ENCODE measurements at regions not wholly inside any gene's neighbourhood (a gene's known extent, or its start where the extent isn't known, plus 50 kb on each side); places are given as distances from the start of the nearest gene placed in this dataset.

DNA sequence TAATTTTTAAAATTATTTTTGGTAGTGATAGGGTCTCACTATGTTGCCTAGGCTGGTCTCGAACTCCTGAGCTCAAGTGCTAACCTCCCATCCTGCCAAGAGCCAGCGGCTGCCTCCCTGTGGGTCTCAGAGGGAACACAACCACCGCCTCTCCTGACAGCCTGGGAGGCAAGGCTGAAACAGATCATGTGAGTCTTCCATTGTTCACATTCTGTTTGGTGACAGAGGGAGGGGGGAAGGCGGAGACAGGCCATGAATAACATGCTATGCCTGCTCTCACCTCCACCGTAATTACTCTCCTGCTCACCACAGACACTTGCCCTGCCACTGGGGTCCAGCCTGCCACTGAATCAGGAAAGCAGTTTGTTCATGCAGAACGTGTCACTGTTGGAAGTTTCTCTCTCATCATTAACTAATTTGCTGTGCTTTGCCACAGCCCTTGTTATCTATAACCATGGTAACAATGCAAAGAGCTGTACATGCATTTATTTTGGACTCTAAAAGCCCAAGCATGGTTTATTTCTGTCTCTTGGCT, 78.4 kb upstream of the RASGRF1 start:
- Histone ChIP-seq H3K4me1 (ENCODE audit: control insufficient read depth in 1 of 2, insufficient read depth in 2 of 2, low read length in 2 of 2) (peaks cover 25 to 41% of the 10 kb centered on the region in 2 experiments), H3K9me2 (ENCODE audit: insufficient read depth) (no peaks in the 10 kb centered on the region), H3K9me3 (ENCODE audit: control insufficient read depth in 1 of 2, insufficient read depth in 1 of 2, low read depth in 1 of 2, low read length in 2 of 2) (no peaks in the 10 kb centered on the region), H3K27me3 (ENCODE audit: insufficient read depth, low read length) (no peaks in the 10 kb centered on the region), H3K4me2 (ENCODE audit: low read length) (peak overlapping the region; percentile 89), H2AFZ (ENCODE audit: low read depth, low read length, poor library complexity, severe bottlenecking) (peak overlapping the region; percentile 99), H3K9ac (ENCODE audit: low read length) (no peak overlapping the region), H3K79me2 (ENCODE audit: insufficient read depth, low read length) (no peaks in the 10 kb centered on the region), H4K20me1 (ENCODE audit: insufficient read depth) (no peaks in the 10 kb centered on the region), H3K36me3 (ENCODE audit: control insufficient read depth in 1 of 2, insufficient read depth in 2 of 2, low read length in 2 of 2) (no peaks in the 10 kb centered on the region), H3K27ac (ENCODE audit: low read depth, low read length) (no peak overlapping the region), H3K4me3 (replicated peaks in 1 of 2; ENCODE audit: low read depth in 1 of 2, low read length in 2 of 2) (no peak overlapping the region)
- ChIA-PET RAD21 (ENCODE audit: low non-redundant PET in 1 of 2, low total read pairs in 2 of 2, uncharacterized antibody in 2 of 2, unreplicated experiment in 2 of 2) (interaction anchor here in 1 of 2 experiments (1.4 kb wide), 1 partner anchor 16 kb away, joined by 3 read pairs; no protein-coding TSS in a partner anchor), CTCF (interaction anchor here (1.6 to 3.0 kb wide), 2 partner anchors 16 to 141 kb away, joined by 5 to 27 read pairs; no protein-coding TSS in a partner anchor), POLR2A (interaction anchor here (2.0 kb wide), 1 partner anchor 10 kb away, joined by 7 read pairs; no protein-coding TSS in a partner anchor)
- no TSS peak for BruUV-seq (replicated peaks)
- TF ChIP-seq JUND (IDR thresholded peaks at IDR 0.05) (no peak), ELF1 (IDR thresholded peaks at IDR 0.05; ENCODE audit: borderline replicate concordance, low read depth) (no peak), RAD21 (IDR thresholded peaks at IDR 0.05; ENCODE audit: low read depth) (peak; percentile 47)
- TF ChIP-seq, protein P1, sequence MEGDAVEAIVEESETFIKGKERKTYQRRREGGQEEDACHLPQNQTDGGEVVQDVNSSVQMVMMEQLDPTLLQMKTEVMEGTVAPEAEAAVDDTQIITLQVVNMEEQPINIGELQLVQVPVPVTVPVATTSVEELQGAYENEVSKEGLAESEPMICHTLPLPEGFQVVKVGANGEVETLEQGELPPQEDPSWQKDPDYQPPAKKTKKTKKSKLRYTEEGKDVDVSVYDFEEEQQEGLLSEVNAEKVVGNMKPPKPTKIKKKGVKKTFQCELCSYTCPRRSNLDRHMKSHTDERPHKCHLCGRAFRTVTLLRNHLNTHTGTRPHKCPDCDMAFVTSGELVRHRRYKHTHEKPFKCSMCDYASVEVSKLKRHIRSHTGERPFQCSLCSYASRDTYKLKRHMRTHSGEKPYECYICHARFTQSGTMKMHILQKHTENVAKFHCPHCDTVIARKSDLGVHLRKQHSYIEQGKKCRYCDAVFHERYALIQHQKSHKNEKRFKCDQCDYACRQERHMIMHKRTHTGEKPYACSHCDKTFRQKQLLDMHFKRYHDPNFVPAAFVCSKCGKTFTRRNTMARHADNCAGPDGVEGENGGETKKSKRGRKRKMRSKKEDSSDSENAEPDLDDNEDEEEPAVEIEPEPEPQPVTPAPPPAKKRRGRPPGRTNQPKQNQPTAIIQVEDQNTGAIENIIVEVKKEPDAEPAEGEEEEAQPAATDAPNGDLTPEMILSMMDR (IDR thresholded peaks at IDR 0.05 in 2 of 3, conservative IDR thresholded peaks at IDR 0.05 in 1 of 3; ENCODE audit: borderline replicate concordance in 1 of 3, insufficient read depth in 1 of 3, low read depth in 2 of 3, low read length in 2 of 3), result peak; percentile 9 to 44 (median 29); a peak in 3 of 6 replicates
- intact Hi-C loops (cut with micrococcal nuclease), result no loop called here
- peak; percentile 61 for DNase-seq (ENCODE audit: low read depth, low spot score)
- ATAC-seq, result peak; percentile 85

DNA sequence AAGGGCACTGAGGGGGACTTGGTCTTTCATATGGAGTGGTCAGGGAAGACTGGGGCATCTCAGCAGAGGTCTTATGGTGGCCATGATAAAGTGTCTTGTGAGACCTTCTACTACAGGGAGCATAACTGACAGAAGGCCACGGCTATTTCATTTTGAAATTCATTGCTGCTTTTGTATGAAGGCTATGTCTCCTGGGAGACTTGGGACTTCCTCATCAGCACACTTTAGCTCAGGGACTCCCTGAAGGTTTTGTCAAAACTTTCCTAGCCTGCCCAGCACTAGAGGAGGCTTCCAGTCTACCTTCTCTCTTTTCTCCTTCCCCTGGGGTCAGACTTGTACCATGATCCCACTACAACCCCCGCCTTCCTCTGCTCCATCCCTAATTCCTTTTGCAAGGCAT, 77.2 kb upstream of the RASGRF1 start:
- no peaks in the 10 kb centered on the region for H3K27me3 ChIP-seq (ENCODE audit: insufficient read depth, low read length)
- H3K27ac ChIP-seq (ENCODE audit: low read depth, low read length), result no peak overlapping the region
- no peaks in the 10 kb centered on the region for H3K36me3 ChIP-seq (ENCODE audit: control insufficient read depth in 1 of 2, insufficient read depth in 2 of 2, low read length in 2 of 2)
- H3K9me3 ChIP-seq (ENCODE audit: control insufficient read depth in 1 of 2, insufficient read depth in 1 of 2, low read depth in 1 of 2, low read length in 2 of 2), result no peaks in the 10 kb centered on the region
- no peaks in the 10 kb centered on the region for H3K9me2 ChIP-seq (ENCODE audit: insufficient read depth)
- peaks cover 25 to 41% of the 10 kb centered on the region in 2 experiments for H3K4me1 ChIP-seq (ENCODE audit: control insufficient read depth in 1 of 2, insufficient read depth in 2 of 2, low read length in 2 of 2)
- H3K79me2 ChIP-seq (ENCODE audit: insufficient read depth, low read length), result no peaks in the 10 kb centered on the region
- RAD21 ChIA-PET (ENCODE audit: low non-redundant PET in 1 of 2, low total read pairs in 2 of 2, uncharacterized antibody in 2 of 2, unreplicated experiment in 2 of 2), result no interaction called here
- no peak overlapping the region for H3K9ac ChIP-seq (ENCODE audit: low read length)
- H2AFZ ChIP-seq (ENCODE audit: low read depth, low read length, poor library complexity, severe bottlenecking), result no peak overlapping the region
- intact Hi-C loops (cut with micrococcal nuclease), result no loop called here
- BruUV-seq (replicated peaks), result no TSS peak
- ATAC-seq (no peak), DNase-seq (ENCODE audit: low read depth, low spot score) (no peak)
- H3K4me3 ChIP-seq (replicated peaks in 1 of 2; ENCODE audit: low read depth in 1 of 2, low read length in 2 of 2), result no peak overlapping the region
- H3K4me2 ChIP-seq (ENCODE audit: low read length), result no peak overlapping the region
- H4K20me1 ChIP-seq (ENCODE audit: insufficient read depth), result no peaks in the 10 kb centered on the region
- POLR2A ChIA-PET, result no interaction called here
- CTCF ChIA-PET, result interaction anchor here (3.0 kb wide), 1 partner anchor 17 kb away, joined by 27 read pairs; no protein-coding TSS in a partner anchor
- TF ChIP-seq EGR1 (IDR thresholded peaks at IDR 0.05; ENCODE audit: low read depth) (no peak), RAD21 (IDR thresholded peaks at IDR 0.05; ENCODE audit: low read depth) (no peak), CEBPB (IDR thresholded peaks at IDR 0.05; ENCODE audit: low read depth) (no peak), YY1 (IDR thresholded peaks at IDR 0.05; ENCODE audit: extremely low read depth, insufficient replicate concordance, low read depth, low read length) (no peak), ELF1 (IDR thresholded peaks at IDR 0.05; ENCODE audit: borderline replicate concordance, low read depth) (no peak), SIN3A (IDR thresholded peaks at IDR 0.05; ENCODE audit: low read depth) (no peak), POLR2AphosphoS5 (IDR thresholded peaks at IDR 0.05; ENCODE audit: low read depth, low read length) (no peak), FOSL1 (IDR thresholded peaks at IDR 0.05; ENCODE audit: low read depth) (no peak), JUND (IDR thresholded peaks at IDR 0.05) (no peak)
- TF ChIP-seq, protein P2, sequence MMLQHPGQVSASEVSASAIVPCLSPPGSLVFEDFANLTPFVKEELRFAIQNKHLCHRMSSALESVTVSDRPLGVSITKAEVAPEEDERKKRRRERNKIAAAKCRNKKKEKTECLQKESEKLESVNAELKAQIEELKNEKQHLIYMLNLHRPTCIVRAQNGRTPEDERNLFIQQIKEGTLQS (IDR thresholded peaks at IDR 0.05), result no peak
- TF ChIP-seq, protein P1 (IDR thresholded peaks at IDR 0.05 in 2 of 3, conservative IDR thresholded peaks at IDR 0.05 in 1 of 3; ENCODE audit: borderline replicate concordance in 1 of 3, insufficient read depth in 1 of 3, low read depth in 2 of 3, low read length in 2 of 3), result no peak
- TF ChIP-seq, protein P3, sequence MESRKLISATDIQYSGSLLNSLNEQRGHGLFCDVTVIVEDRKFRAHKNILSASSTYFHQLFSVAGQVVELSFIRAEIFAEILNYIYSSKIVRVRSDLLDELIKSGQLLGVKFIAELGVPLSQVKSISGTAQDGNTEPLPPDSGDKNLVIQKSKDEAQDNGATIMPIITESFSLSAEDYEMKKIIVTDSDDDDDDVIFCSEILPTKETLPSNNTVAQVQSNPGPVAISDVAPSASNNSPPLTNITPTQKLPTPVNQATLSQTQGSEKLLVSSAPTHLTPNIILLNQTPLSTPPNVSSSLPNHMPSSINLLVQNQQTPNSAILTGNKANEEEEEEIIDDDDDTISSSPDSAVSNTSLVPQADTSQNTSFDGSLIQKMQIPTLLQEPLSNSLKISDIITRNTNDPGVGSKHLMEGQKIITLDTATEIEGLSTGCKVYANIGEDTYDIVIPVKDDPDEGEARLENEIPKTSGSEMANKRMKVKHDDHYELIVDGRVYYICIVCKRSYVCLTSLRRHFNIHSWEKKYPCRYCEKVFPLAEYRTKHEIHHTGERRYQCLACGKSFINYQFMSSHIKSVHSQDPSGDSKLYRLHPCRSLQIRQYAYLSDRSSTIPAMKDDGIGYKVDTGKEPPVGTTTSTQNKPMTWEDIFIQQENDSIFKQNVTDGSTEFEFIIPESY (IDR thresholded peaks at IDR 0.05; ENCODE audit: extremely low read depth, insufficient replicate concordance, low read length), result no peak
